K562 (cell line): ENCODE measurements at regions not wholly inside any gene's neighbourhood (a gene's known extent, or its start where the extent isn't known, plus 50 kb on each side); places are given as distances from the start of the nearest gene placed in this dataset.

Experiments
- ATAC-seq: fragments of 200-7000 bp; cut with Tn5 transposase; 3 replicates; pipeline ENCODE4 v1.9.1; 2020; ENCODE audit warnings: moderate library complexity
- BruUV-seq: library from RNA; stranded (reverse); fragments of 400-500 nt; replicated peaks from 2 replicates; lab custom pipeline; 2021; lab: Mats Ljungman, UMichigan
- CTCF ChIA-PET: fragments of 300-600 bp; formaldehyde crosslinking; extraction: SDS; loops from one replicate; lab custom pipeline; 2021; ENCODE audit warnings: low intra/inter-chr PET ratio; lab: Yijun Ruan, JAX
- POLR2A ChIA-PET: fragments of 300-600, 350-650 bp; sonication (Branson Sonifier 250); formaldehyde crosslinking; extraction: SDS; loops from one replicate; lab custom pipeline; 2021; ENCODE audit warnings: antibody characterized with exemption, inconsistent platforms; lab: Yijun Ruan, JAX
- DNase-seq, 4 experiments: peaks; one replicate each; pipeline versions ENCODE4 v3.0.0 to v3.0.0-alpha.2; 2011 to 2018; ENCODE audit warnings: low spot score in 3 of 4, mixed read lengths in 3 of 4; ENCODE audit errors: extremely low read depth in 1 of 4
- FAIRE-seq: peaks from 2 replicates; lab custom pipeline; 2011; peaks lifted over from hg19 to GRCh38; lab: Jason Lieb, UNC
- H2AFZ ChIP-seq: 2 replicates; pipeline ENCODE4 v1.6.0; 2011; ENCODE audit warnings: low read depth, low read length, control low read depth, inconsistent platforms
- H3K27ac ChIP-seq: fragments of 200-600 bp; 3 replicates; pipeline ENCODE4 v1.8.0; 2011; ENCODE audit warnings: low read depth, mild to moderate bottlenecking, control low read depth, inconsistent platforms, low read length, moderate library complexity, mixed read lengths; ENCODE audit errors: extremely low read depth
- H3K27me3 ChIP-seq, 2 experiments: fragments of 300-600 bp in 1 of 2; 2 replicates in 1 of 2; 3 replicates in 1 of 2; pipeline versions ENCODE4 v1.6.0 to v1.8.0; 2011; ENCODE audit warnings: inconsistent platforms in 2 of 2, low read length in 2 of 2, mild to moderate bottlenecking in 1 of 2, mixed read lengths in 1 of 2, moderate library complexity in 1 of 2; ENCODE audit not compliant: control insufficient read depth in 2 of 2, insufficient read depth in 2 of 2
- H3K36me3 ChIP-seq: fragments of 300-600 bp; 3 replicates; pipeline ENCODE4 v1.8.0; 2011; ENCODE audit warnings: mild to moderate bottlenecking, low read length, inconsistent platforms; ENCODE audit not compliant: control insufficient read depth, insufficient read depth
- H3K4me1 ChIP-seq, 2 experiments: fragments of 200-600 bp in 1 of 2; replicated peaks in 1 of 2; 2 replicates in 1 of 2; 3 replicates in 1 of 2; pipeline versions ENCODE4 v1.5.1 to v1.8.0; 2011; ENCODE audit warnings: inconsistent platforms in 2 of 2, low read length in 2 of 2, mild to moderate bottlenecking in 1 of 2, mixed read lengths in 1 of 2, moderate library complexity in 1 of 2; ENCODE audit not compliant: control insufficient read depth in 2 of 2, insufficient read depth in 2 of 2
- H3K4me2 ChIP-seq: 2 replicates; pipeline ENCODE4 v1.6.1; 2011; ENCODE audit warnings: low read length, control low read depth, inconsistent platforms, mixed read lengths; ENCODE audit not compliant: insufficient read depth
- H3K4me3 ChIP-seq: fragments of 200-600 bp; sonication (generic), shearing (Covaris generic); 2 replicates; pipeline ENCODE4 v1.5.1; 2016; ENCODE audit warnings: control low read depth, inconsistent platforms
- H3K79me2 ChIP-seq: fragments of 200-600 bp; 3 replicates; pipeline ENCODE4 v1.8.0; 2011; ENCODE audit warnings: low read length, inconsistent platforms; ENCODE audit not compliant: control insufficient read depth, insufficient read depth
- H3K9ac ChIP-seq, 2 experiments: 2 replicates each; pipeline versions ENCODE4 v1.6.0 to v1.6.1; 2011; ENCODE audit warnings: low read depth in 2 of 2, low read length in 2 of 2, control low read depth in 1 of 2, inconsistent platforms in 1 of 2, mild to moderate bottlenecking in 1 of 2, mixed read lengths in 1 of 2; ENCODE audit not compliant: insufficient read depth in 1 of 2
- H3K9me1 ChIP-seq: one replicate; pipeline ENCODE4 v1.6.0; 2011; ENCODE audit warnings: inconsistent platforms, mild to moderate bottlenecking, low read length, moderate library complexity; ENCODE audit not compliant: control insufficient read depth, insufficient read depth
- H3K9me3 ChIP-seq: replicated peaks from 2 replicates; pipeline ENCODE4 v1.5.1; 2011; ENCODE audit warnings: low read depth, low read length, inconsistent platforms; ENCODE audit not compliant: control insufficient read depth, insufficient read depth
- H4K20me1 ChIP-seq: replicated peaks from 2 replicates; pipeline ENCODE4 v1.6.1; 2011; ENCODE audit warnings: low read length, inconsistent platforms, mixed read lengths; ENCODE audit not compliant: control insufficient read depth, insufficient read depth
- BRF1 ChIP-seq: IDR thresholded peaks from 3 replicates; pipeline ENCODE4 v1.6.1; 2011; ENCODE audit warnings: borderline replicate concordance, mild to moderate bottlenecking; ENCODE audit not compliant: insufficient read length; ENCODE audit errors: extremely low read depth
- ELF1 ChIP-seq: fragments of 200-800 bp; sonication (Bioruptor generic); IDR thresholded peaks from 2 replicates; pipeline ENCODE4 v1.6.1; 2016; ENCODE audit warnings: missing genetic modification characterization, missing compliant biosample characterization
- HCFC1 ChIP-seq: IDR thresholded peaks from 2 replicates; pipeline ENCODE4 v1.6.1; 2012; ENCODE audit warnings: low read depth, low read length, improper control_type of control experiment
- HOXB6 ChIP-seq: fragments of 250-450 bp; sonication (Bioruptor Pico); IDR thresholded peaks from 2 replicates; pipeline ENCODE4 v1.5.1; 2022; ENCODE audit warnings: mild to moderate bottlenecking, borderline replicate concordance
- RBFOX2 ChIP-seq: fragments of 200-400 bp; formaldehyde crosslinking; IDR thresholded peaks from 2 replicates; pipeline ENCODE4 v1.6.1; 2017; ENCODE audit warnings: low read depth, mild to moderate bottlenecking, low read length, moderate library complexity
- SREBF1 ChIP-seq: fragments of 150-350 bp; IDR thresholded peaks from 2 replicates; pipeline ENCODE4 v1.6.1; 2014; ENCODE audit warnings: antibody characterized with exemption, low read depth, low read length, borderline replicate concordance
- SREBF2 ChIP-seq: sonication (generic); formaldehyde crosslinking; IDR thresholded peaks from 2 replicates; pipeline ENCODE4 v1.4.0; 2020; ENCODE audit warnings: mild to moderate bottlenecking, missing genetic modification reagents
- SRF ChIP-seq, 2 experiments: fragments of 250-450, 450-650 bp in 1 of 2; sonication (Bioruptor Pico) in 1 of 2; sonication (generic) in 1 of 2; formaldehyde crosslinking; IDR thresholded peaks; 2 replicates each; pipeline versions ENCODE4 v1.5.0 to v1.5.1; 2020 to 2022; ENCODE audit warnings: mild to moderate bottlenecking in 1 of 2, missing genetic modification reagents in 1 of 2
- ZNF41 ChIP-seq: fragments of 250-450 bp; sonication (Bioruptor Pico); conservative IDR thresholded peaks from 2 replicates; pipeline ENCODE4 v1.4.0; 2020; ENCODE audit warnings: mild to moderate bottlenecking
- ZNF584 ChIP-seq: fragments of 200-800 bp; sonication (Bioruptor generic); IDR thresholded peaks from 2 replicates; pipeline ENCODE4 v1.6.1; 2016; ENCODE audit warnings: low read depth, mild to moderate bottlenecking, missing genetic modification characterization, missing compliant biosample characterization
- in situ Hi-C: fragments of 300-500 bp; cut with MboI; formaldehyde crosslinking; loops from 4 replicates; pipeline ENCODE4 v1.15.0; 2018; ENCODE audit warnings: inconsistent platforms, mixed read lengths
- intact Hi-C: fragments of 100-400 bp; cut with micrococcal nuclease; formaldehyde crosslinking; loops from 2 replicates; pipeline ENCODE4 v1.14.2; 2022
- TF ChIP-seq, protein P1 (sequence below), 2 experiments: IDR thresholded peaks; 2 replicates each; pipeline ENCODE4 v1.6.1; 2011; ENCODE audit warnings: borderline replicate concordance in 1 of 2, control low read depth in 1 of 2, low read depth in 1 of 2, low read length in 1 of 2, mild to moderate bottlenecking in 1 of 2, mixed read lengths in 1 of 2, moderate library complexity in 1 of 2; ENCODE audit not compliant: insufficient read depth in 1 of 2, insufficient read length in 1 of 2, poor library complexity in 1 of 2, severe bottlenecking in 1 of 2; ENCODE audit errors: extremely low read depth in 1 of 2
- TF ChIP-seq, protein P2 (sequence below): sonication (generic); formaldehyde crosslinking; IDR thresholded peaks from 2 replicates; pipeline ENCODE4 v1.8.1; 2023; ENCODE audit warnings: missing genetic modification reagents, mild to moderate bottlenecking, borderline replicate concordance
- TF ChIP-seq, protein P3 (sequence below): fragments of 250-450 bp; sonication (Bioruptor Pico); IDR thresholded peaks from 2 replicates; pipeline ENCODE4 v1.8.0; 2021; ENCODE audit warnings: borderline replicate concordance, mild to moderate bottlenecking, moderate library complexity; ENCODE audit not compliant: poor library complexity, severe bottlenecking

DNA sequence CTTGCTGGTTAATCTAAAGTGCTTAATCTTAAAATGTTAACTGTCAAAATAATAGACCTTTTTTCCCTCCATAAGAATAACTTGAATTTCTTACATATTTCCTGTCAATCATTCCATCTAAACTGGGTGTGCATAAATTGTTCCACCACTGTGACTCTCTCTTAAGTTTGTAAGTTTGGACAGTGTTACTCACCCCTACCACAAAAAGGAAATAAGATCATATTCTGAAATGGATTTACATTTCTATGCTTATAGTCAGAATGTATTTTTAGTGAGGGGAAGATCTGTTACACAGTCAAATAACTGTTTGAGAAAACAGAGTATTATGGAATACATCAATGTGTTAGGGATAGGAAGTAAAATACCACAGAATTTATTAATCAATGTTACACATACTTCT lies 109.6 kb upstream of the DPYD start:
- H3K27ac ChIP-seq: no peak overlapping the region
- no peak for DNase-seq
- CTCF ChIA-PET: no interaction called here
- TF ChIP-seq ELF1 (tag) (no peak), ZNF584 (no peak), ZNF41 (CRISPR knock-in tag) (no peak), BRF1 (no peak), SREBF1 (no peak), HOXB6 (CRISPR knock-in tag) (no peak), SRF (CRISPR knock-in tag; IDR thresholded peaks at IDR 0.05) (no peak), SREBF2 (CRISPR knock-in tag) (no peak), HCFC1 (no peak), RBFOX2 (no peak)
- TF ChIP-seq, protein P1, sequence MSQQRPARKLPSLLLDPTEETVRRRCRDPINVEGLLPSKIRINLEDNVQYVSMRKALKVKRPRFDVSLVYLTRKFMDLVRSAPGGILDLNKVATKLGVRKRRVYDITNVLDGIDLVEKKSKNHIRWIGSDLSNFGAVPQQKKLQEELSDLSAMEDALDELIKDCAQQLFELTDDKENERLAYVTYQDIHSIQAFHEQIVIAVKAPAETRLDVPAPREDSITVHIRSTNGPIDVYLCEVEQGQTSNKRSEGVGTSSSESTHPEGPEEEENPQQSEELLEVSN (IDR thresholded peaks at IDR 0.05; ENCODE audit: borderline replicate concordance in 1 of 2, extremely low read depth in 1 of 2, insufficient read depth in 1 of 2, insufficient read length in 1 of 2, low read depth in 1 of 2, low read length in 1 of 2, poor library complexity in 1 of 2, severe bottlenecking in 1 of 2): no peak
- TF ChIP-seq, protein P2, sequence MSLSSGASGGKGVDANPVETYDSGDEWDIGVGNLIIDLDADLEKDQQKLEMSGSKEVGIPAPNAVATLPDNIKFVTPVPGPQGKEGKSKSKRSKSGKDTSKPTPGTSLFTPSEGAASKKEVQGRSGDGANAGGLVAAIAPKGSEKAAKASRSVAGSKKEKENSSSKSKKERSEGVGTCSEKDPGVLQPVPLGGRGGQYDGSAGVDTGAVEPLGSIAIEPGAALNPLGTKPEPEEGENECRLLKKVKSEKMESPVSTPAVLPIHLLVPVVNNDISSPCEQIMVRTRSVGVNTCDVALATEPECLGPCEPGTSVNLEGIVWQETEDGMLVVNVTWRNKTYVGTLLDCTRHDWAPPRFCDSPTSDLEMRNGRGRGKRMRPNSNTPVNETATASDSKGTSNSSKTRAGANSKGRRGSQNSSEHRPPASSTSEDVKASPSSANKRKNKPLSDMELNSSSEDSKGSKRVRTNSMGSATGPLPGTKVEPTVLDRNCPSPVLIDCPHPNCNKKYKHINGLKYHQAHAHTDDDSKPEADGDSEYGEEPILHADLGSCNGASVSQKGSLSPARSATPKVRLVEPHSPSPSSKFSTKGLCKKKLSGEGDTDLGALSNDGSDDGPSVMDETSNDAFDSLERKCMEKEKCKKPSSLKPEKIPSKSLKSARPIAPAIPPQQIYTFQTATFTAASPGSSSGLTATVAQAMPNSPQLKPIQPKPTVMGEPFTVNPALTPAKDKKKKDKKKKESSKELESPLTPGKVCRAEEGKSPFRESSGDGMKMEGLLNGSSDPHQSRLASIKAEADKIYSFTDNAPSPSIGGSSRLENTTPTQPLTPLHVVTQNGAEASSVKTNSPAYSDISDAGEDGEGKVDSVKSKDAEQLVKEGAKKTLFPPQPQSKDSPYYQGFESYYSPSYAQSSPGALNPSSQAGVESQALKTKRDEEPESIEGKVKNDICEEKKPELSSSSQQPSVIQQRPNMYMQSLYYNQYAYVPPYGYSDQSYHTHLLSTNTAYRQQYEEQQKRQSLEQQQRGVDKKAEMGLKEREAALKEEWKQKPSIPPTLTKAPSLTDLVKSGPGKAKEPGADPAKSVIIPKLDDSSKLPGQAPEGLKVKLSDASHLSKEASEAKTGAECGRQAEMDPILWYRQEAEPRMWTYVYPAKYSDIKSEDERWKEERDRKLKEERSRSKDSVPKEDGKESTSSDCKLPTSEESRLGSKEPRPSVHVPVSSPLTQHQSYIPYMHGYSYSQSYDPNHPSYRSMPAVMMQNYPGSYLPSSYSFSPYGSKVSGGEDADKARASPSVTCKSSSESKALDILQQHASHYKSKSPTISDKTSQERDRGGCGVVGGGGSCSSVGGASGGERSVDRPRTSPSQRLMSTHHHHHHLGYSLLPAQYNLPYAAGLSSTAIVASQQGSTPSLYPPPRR (CRISPR knock-in tag): no peak
- TF ChIP-seq, protein P3, sequence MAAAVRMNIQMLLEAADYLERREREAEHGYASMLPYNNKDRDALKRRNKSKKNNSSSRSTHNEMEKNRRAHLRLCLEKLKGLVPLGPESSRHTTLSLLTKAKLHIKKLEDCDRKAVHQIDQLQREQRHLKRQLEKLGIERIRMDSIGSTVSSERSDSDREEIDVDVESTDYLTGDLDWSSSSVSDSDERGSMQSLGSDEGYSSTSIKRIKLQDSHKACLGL (CRISPR knock-in tag): no peak
- TF ChIP-seq, all 486 proteins: peak for 0
- Histone ChIP-seq H3K4me3 (no peak overlapping the region), H3K9me1 (no peaks in the 10 kb centered on the region), H4K20me1 (no peaks in the 10 kb centered on the region), H3K36me3 (no peaks in the 10 kb centered on the region), H3K4me2 (no peak overlapping the region), H3K9ac (no peak overlapping the region), H3K4me1 (no peaks in the 10 kb centered on the region), H3K27me3 (no peaks in the 10 kb centered on the region), H3K79me2 (no peaks in the 10 kb centered on the region), H3K9me3 (no peaks in the 10 kb centered on the region), H2AFZ (no peak overlapping the region)
- ATAC-seq (no peak), FAIRE-seq (no peak)
- POLR2A ChIA-PET: no interaction called here
- intact Hi-C loops: no loop called here
- in situ Hi-C loops: no loop called here
- no TSS peak for BruUV-seq
